ENCODE measurements at regions not wholly inside any gene's neighbourhood (a gene's known extent, or its start where the extent isn't known, plus 50 kb on each side); places are given as distances from the start of the nearest gene placed in this dataset.

GRCh38 chr14:97649752-97650151, 852.6 kb downstream of the VRK1 start:
- TF ChIP-seq CTCF (conservative IDR thresholded peaks at IDR 0.05 in 1 of 2, IDR thresholded peaks at IDR 0.05 in 1 of 2; ENCODE audit: extremely low read depth in 1 of 2, insufficient read depth in 1 of 2, low read depth in 1 of 2, low read length in 2 of 2) (no peak), EZH2 (IDR thresholded peaks at IDR 0.05; ENCODE audit: borderline replicate concordance, low read length) (no peak)

All from mammary epithelial cell (primary cell).